Left colon (tissue), 2 donors: ENCODE measurements at regions not wholly inside any gene's neighbourhood (a gene's known extent, or its start where the extent isn't known, plus 50 kb on each side); places are given as distances from the start of the nearest gene placed in this dataset.

Source experiments
- ATAC-seq: fragments of 200-7000 bp; cut with Tn5 transposase; one replicate; pipeline ENCODE4 v1.9.1; 2020; ENCODE audit warnings: mild to moderate bottlenecking, moderate library complexity
- DNase-seq, 2 donors: peaks; one replicate each; pipeline ENCODE4 v3.0.0-alpha.2; 2020
- intact Hi-C, 2 donors: fragments of 100-400 bp; cut with DNase I in 1 of 2; cut with micrococcal nuclease in 1 of 2; formaldehyde crosslinking; loops; one replicate each; pipeline versions ENCODE4 v1.11.2 to v1.14.0; 2022; cut with DNase I, micrococcal nuclease
- donor health status: DM: no; HTN: no; CAD: no.
- donor health status: DM: yes; HTN: yes; CAD: no.

DNA sequence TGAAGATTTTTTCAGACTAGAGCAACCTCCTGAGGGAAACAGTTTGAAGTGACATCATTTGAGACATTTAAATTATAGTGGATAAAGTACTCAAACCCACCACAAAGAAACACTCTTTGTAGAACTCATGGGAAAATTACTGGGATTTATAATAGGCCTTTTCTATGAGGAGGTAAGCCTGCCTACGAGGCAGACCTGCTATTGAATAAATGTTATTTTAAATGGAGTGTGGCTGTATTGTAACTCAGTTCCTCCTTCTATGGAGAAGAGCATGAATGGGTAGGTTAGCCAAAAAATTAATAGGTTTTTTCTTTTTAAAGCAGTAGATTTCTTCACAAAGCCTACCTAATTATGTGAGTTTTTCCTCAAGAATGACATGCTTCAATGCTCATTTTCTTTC is 63.7 kb upstream of the PLEKHA5 start:
- intact Hi-C loops: no loop called here
- no peak for ATAC-seq
- DNase-seq: no peak

DNA sequence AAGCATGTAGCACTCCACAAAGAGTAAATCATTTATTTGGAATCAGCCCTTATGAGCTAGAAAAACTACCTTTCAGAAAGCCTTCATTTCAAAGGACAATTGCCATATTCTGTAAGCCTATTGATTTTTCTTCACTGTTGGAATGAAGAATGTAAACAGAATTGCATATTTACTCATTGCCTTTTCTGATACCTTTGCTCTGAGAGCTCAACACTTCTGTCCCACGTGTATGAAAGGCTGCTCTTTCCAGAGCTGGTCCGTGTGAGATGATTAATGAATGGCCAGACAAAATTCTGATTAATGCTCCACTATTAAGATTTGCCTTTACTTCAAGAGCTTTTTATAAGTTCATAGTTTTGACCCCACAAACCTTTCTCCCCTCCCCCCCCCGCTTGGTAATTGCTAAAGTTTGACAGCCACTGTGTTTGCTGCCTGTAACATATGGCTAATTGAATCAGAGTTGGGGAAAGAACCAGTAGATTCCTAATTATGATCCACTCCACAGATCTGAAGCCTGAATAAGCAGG is 63.0 kb upstream of the PLEKHA5 start:
- no peak for DNase-seq
- ATAC-seq: no peak
- intact Hi-C loops: no loop called here

DNA sequence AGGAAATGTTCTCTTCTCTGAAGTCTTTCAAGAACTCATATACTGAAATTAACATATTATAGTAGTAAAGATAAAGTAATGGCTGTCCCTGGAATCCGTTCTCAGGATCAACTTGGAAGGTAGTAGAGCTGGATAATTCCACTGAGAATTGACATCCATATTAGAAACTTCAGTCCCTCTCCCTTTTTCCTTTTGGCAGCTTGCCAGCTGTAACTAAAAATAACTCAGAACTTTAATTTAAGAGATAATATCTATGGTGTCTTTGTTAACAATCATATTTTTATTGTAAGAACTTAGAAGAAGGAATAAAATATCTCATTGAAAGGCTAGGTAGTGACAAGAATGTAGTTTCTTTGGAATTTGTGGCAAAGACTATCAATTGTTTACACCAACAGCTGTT is 61.4 kb upstream of the PLEKHA5 start:
- DNase-seq: no peak
- intact Hi-C loops: no loop called here
- ATAC-seq: no peak

DNA sequence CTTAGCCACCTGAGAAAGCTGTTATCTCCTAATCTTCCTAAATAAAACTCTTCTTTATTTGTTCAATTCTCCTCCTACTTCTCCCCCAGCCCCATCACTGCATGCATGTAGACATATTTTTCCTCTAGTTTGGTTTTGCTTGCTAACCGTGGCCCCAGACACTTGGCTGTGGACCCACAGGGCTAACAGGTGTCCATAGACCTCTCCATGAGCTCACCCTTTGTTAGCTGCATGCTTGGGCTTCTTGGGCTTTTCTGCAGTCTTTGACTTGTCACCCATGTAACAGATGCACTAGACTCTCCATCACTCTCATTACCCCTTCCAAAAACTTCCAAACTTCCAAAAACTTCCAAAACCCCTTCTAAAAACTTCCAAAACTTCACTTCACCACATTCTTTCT is 59.2 kb upstream of the PLEKHA5 start:
- intact Hi-C loops: no loop called here
- no peak for ATAC-seq
- no peak for DNase-seq

DNA sequence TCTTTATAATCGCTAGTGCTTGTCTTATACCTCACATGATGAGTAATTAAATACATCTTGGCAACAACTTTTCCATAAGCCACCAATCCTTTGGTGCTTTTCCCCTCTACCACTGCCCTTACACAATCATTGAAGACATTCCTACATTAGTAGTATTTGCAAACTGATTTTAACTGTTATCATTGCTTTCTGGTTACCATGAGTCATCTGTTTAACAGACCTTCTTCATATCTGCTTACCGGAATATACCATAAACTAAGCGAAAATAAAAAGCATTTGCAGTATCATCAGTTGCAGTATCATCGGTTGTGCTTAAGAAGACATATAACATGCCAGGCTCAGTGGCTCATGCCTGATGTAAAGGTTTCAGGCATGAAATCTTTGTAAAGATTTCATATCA is 54.8 kb upstream of the PLEKHA5 start:
- ATAC-seq: no peak
- intact Hi-C loops: no loop called here
- no peak for DNase-seq

DNA sequence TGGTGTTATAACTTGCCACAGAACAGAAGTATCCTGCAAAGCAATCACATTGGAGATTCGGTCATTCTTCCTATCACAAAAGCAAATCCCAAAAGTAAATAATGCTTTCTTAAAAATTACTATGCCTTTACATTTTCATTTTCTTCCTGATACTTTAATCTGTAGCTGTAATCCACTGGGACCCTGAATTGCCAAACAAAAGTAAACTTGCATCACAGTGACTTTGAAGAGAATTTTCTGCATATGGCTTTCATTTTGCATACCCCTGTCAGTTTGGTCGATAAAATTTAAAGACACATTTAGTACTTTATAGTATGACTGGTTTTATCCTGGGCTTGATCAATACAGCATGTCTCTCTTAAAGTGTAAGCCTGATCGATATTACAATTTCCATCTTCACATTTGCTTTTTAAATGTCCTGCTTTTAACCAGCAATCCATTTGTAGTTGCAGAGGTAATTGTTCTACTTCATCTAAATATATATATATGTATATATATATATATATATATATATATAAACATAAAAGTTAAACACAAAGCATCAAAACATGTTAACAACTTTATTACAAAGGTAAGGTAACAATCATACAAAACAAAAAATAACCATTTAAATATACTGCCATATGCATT is 53.7 kb upstream of the PLEKHA5 start:
- intact Hi-C loops: no loop called here
- ATAC-seq (no peak), DNase-seq (no peak)
